Activated CD8-positive, alpha-beta memory T cell treated with anti-CD3 and anti-CD28 coated beads, Interleukin-2, amount 10 ng/mL, durations not matched to agents 7 days and 5 days (primary cell): ENCODE measurements at regions not wholly inside any gene's neighbourhood (a gene's known extent, or its start where the extent isn't known, plus 50 kb on each side); places are given as distances from the start of the nearest gene placed in this dataset.
"Not testable (repeated sequence)": the region's sequence is repeated elsewhere in the genome, so short reads cannot be mapped to it uniquely, and the experiment has no call there.

Source experiments
- ATAC-seq: fragments of 150-1000 bp; cut with Tn5 transposase; one replicate; pipeline ENCODE4 v1.10.0; 2021; ENCODE audit warnings: moderate library complexity
- CTCF ChIA-PET: fragments of 350-600 bp; sonication (Branson Sonifier 250); formaldehyde crosslinking; loops from one replicate; lab custom pipeline; 2021; ENCODE audit warnings: antibody characterized with exemption; lab: Charles Lee
- DNase-seq: peaks from one replicate; pipeline ENCODE4 v3.0.0-alpha.2; 2020
- H3K27ac Mint-ChIP-seq: one replicate; pipeline ENCODE4 v1.8.0; 2021; ENCODE audit warnings: mild to moderate bottlenecking, mixed read lengths
- H3K27me3 Mint-ChIP-seq: one replicate; pipeline ENCODE4 v1.8.0; 2021; ENCODE audit warnings: mixed read lengths
- H3K36me3 Mint-ChIP-seq: one replicate; pipeline ENCODE4 v1.8.0; 2021; ENCODE audit warnings: mild to moderate bottlenecking, mixed read lengths
- H3K4me1 Mint-ChIP-seq: one replicate; pipeline ENCODE4 v1.8.0; 2021; ENCODE audit warnings: mixed read lengths
- H3K4me3 Mint-ChIP-seq: one replicate; pipeline ENCODE4 v1.8.0; 2021; ENCODE audit warnings: mild to moderate bottlenecking, moderate library complexity, mixed read lengths
- H3K9me3 Mint-ChIP-seq: one replicate; pipeline ENCODE4 v1.8.0; 2022; ENCODE audit warnings: low read depth, mixed read lengths

GRCh38 chr15:24488164-24488907 lies 187.2 kb upstream of the NPAP1 start:
- H3K9me3 Mint-ChIP-seq, ATAC-seq, H3K36me3 Mint-ChIP-seq, CTCF ChIA-PET, H3K27me3 Mint-ChIP-seq, H3K4me3 Mint-ChIP-seq, H3K27ac Mint-ChIP-seq, DNase-seq, H3K4me1 Mint-ChIP-seq: not testable (repeated sequence)

- CTCF ChIA-PET, H3K27ac Mint-ChIP-seq, DNase-seq, ATAC-seq, H3K4me1 Mint-ChIP-seq, H3K36me3 Mint-ChIP-seq, H3K9me3 Mint-ChIP-seq, H3K4me3 Mint-ChIP-seq, H3K27me3 Mint-ChIP-seq: not testable (repeated sequence)
Measured at GRCh38 chr15:24505216-24505615, 170.4 kb upstream of the NPAP1 start.

- CTCF ChIA-PET, H3K27me3 Mint-ChIP-seq, ATAC-seq, H3K27ac Mint-ChIP-seq, H3K36me3 Mint-ChIP-seq, H3K4me1 Mint-ChIP-seq, H3K4me3 Mint-ChIP-seq, DNase-seq, H3K9me3 Mint-ChIP-seq: not testable (repeated sequence)
Measured at GRCh38 chr15:24509714-24510113, 165.9 kb upstream of the NPAP1 start.

GRCh38 chr15:24511598-24511997 lies 164.0 kb upstream of the NPAP1 start:
- H3K4me1 Mint-ChIP-seq, H3K27ac Mint-ChIP-seq, ATAC-seq, H3K36me3 Mint-ChIP-seq, CTCF ChIA-PET, H3K27me3 Mint-ChIP-seq, H3K4me3 Mint-ChIP-seq, DNase-seq, H3K9me3 Mint-ChIP-seq: not testable (repeated sequence)

- H3K27ac Mint-ChIP-seq, H3K36me3 Mint-ChIP-seq, H3K9me3 Mint-ChIP-seq, DNase-seq, ATAC-seq, H3K4me1 Mint-ChIP-seq, H3K27me3 Mint-ChIP-seq, H3K4me3 Mint-ChIP-seq, CTCF ChIA-PET: not testable (repeated sequence)
Measured at GRCh38 chr15:24518772-24519171, 156.8 kb upstream of the NPAP1 start.

- H3K36me3 Mint-ChIP-seq, H3K4me1 Mint-ChIP-seq, DNase-seq, H3K27ac Mint-ChIP-seq, H3K27me3 Mint-ChIP-seq, H3K4me3 Mint-ChIP-seq, ATAC-seq, CTCF ChIA-PET: not testable (repeated sequence)
- H3K9me3 Mint-ChIP-seq = peaks cover 15% of the 10 kb centered on the region
Measured at GRCh38 chr15:24531235-24531634, 144.3 kb upstream of the NPAP1 start.

- ATAC-seq, H3K27me3 Mint-ChIP-seq, DNase-seq, H3K4me1 Mint-ChIP-seq, H3K4me3 Mint-ChIP-seq, H3K27ac Mint-ChIP-seq, CTCF ChIA-PET, H3K36me3 Mint-ChIP-seq: not testable (repeated sequence)
- H3K9me3 Mint-ChIP-seq = peaks cover 15% of the 10 kb centered on the region
Measured at GRCh38 chr15:24534032-24534431, 141.5 kb upstream of the NPAP1 start.

- H3K4me1 Mint-ChIP-seq, ATAC-seq, H3K27me3 Mint-ChIP-seq, CTCF ChIA-PET, H3K4me3 Mint-ChIP-seq, H3K36me3 Mint-ChIP-seq, DNase-seq, H3K9me3 Mint-ChIP-seq, H3K27ac Mint-ChIP-seq: not testable (repeated sequence)
Measured at GRCh38 chr15:24557281-24557680, 118.3 kb upstream of the NPAP1 start.

GRCh38 chr15:24607636-24608035 lies 67.9 kb upstream of the NPAP1 start:
- H3K4me3 Mint-ChIP-seq = no peak overlapping the region
- H3K4me1 Mint-ChIP-seq = no peaks in the 10 kb centered on the region
- CTCF ChIA-PET = no interaction called here
- ATAC-seq (no peak), DNase-seq (no peak)
- peaks cover 24% of the 10 kb centered on the region for H3K9me3 Mint-ChIP-seq
- H3K36me3 Mint-ChIP-seq = peaks cover under 1% of the 10 kb centered on the region
- no peaks in the 10 kb centered on the region for H3K27me3 Mint-ChIP-seq
- H3K27ac Mint-ChIP-seq = no peak overlapping the region

GRCh38 chr15:24617646-24618045 lies 57.9 kb upstream of the NPAP1 start:
- CTCF ChIA-PET = no interaction called here
- no peak overlapping the region for H3K27ac Mint-ChIP-seq
- H3K9me3 Mint-ChIP-seq = peaks cover 21% of the 10 kb centered on the region
- H3K4me1 Mint-ChIP-seq = no peaks in the 10 kb centered on the region
- DNase-seq (no peak), ATAC-seq (no peak)
- no peaks in the 10 kb centered on the region for H3K27me3 Mint-ChIP-seq
- H3K4me3 Mint-ChIP-seq = no peak overlapping the region
- H3K36me3 Mint-ChIP-seq = peaks cover under 1% of the 10 kb centered on the region

- CTCF ChIA-PET = no interaction called here
- Mint-ChIP-seq H3K27ac (no peak overlapping the region), H3K9me3 (peaks cover 16% of the 10 kb centered on the region), H3K4me1 (no peaks in the 10 kb centered on the region), H3K4me3 (no peak overlapping the region), H3K27me3 (no peaks in the 10 kb centered on the region), H3K36me3 (no peaks in the 10 kb centered on the region)
- DNase-seq = no peak
- ATAC-seq = no peak
Measured at GRCh38 chr15:24621630-24622215, 53.9 kb upstream of the NPAP1 start.
